OCI-LY3 (cell line): ENCODE measurements at regions not wholly inside any gene's neighbourhood (a gene's known extent, or its start where the extent isn't known, plus 50 kb on each side); places are given as distances from the start of the nearest gene placed in this dataset.

Experiments used
- EZH2phosphoT487 ChIP-seq: fragments of 200-600 bp; shearing (Covaris generic); IDR thresholded peaks from 2 replicates; pipeline ENCODE4 v1.6.1; 2018; ENCODE audit warnings: antibody characterized with exemption, mixed run types, low read depth
- TF ChIP-seq, protein P1 (sequence below): fragments of 200-600, 300-600 bp; sonication (generic); IDR thresholded peaks from 2 replicates; pipeline ENCODE4 v1.5.1; 2014; ENCODE audit warnings: antibody characterized with exemption, low read length, low read depth

- TF ChIP-seq, protein P1, sequence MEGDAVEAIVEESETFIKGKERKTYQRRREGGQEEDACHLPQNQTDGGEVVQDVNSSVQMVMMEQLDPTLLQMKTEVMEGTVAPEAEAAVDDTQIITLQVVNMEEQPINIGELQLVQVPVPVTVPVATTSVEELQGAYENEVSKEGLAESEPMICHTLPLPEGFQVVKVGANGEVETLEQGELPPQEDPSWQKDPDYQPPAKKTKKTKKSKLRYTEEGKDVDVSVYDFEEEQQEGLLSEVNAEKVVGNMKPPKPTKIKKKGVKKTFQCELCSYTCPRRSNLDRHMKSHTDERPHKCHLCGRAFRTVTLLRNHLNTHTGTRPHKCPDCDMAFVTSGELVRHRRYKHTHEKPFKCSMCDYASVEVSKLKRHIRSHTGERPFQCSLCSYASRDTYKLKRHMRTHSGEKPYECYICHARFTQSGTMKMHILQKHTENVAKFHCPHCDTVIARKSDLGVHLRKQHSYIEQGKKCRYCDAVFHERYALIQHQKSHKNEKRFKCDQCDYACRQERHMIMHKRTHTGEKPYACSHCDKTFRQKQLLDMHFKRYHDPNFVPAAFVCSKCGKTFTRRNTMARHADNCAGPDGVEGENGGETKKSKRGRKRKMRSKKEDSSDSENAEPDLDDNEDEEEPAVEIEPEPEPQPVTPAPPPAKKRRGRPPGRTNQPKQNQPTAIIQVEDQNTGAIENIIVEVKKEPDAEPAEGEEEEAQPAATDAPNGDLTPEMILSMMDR: no peak
- no peak for TF ChIP-seq EZH2phosphoT487
These were observed 864.0 kb downstream of the KCNT2 start for GRCh38 chr1:195744256-195744655.
